Stimulated activated CD8-positive, alpha-beta memory T cell treated with anti-CD3 and anti-CD28 coated beads, Interleukin-7, amount 100 ng/mL, for 24 hours (primary cell): ENCODE measurements at regions not wholly inside any gene's neighbourhood (a gene's known extent, or its start where the extent isn't known, plus 50 kb on each side); places are given as distances from the start of the nearest gene placed in this dataset.

Experiments used
- DNase-seq: peaks from one replicate; pipeline ENCODE4 v3.0.0-alpha.2; 2020; ENCODE audit warnings: low read depth

- DNase-seq: no peak
Observed at GRCh38 chr3:10583798-10584708, 78.7 kb upstream of the ATP2B2 start.

DNA sequence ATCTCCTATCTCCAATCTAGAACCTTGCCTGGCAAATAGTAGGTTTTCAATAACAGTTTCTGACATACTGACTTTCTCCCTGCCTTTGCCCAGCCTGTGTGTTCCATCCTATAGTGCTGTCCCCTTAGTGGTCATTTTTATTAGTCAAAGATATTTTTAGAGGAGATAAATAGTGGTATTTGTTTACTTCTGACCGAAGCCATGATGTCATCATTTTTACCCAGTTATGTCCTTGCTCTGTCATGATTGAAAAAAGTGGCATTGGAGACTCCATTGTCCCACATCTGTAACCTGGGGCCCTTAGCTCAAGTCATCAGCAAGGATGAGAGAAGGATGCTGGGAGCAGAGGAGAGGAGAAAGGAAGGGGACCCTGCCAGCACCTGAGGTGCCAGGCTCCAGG lies 80.6 kb upstream of the ATP2B2 start:
- no peak for DNase-seq

- DNase-seq: no peak
Observed at GRCh38 chr3:10594915-10595314, 89.5 kb upstream of the ATP2B2 start.

DNA sequence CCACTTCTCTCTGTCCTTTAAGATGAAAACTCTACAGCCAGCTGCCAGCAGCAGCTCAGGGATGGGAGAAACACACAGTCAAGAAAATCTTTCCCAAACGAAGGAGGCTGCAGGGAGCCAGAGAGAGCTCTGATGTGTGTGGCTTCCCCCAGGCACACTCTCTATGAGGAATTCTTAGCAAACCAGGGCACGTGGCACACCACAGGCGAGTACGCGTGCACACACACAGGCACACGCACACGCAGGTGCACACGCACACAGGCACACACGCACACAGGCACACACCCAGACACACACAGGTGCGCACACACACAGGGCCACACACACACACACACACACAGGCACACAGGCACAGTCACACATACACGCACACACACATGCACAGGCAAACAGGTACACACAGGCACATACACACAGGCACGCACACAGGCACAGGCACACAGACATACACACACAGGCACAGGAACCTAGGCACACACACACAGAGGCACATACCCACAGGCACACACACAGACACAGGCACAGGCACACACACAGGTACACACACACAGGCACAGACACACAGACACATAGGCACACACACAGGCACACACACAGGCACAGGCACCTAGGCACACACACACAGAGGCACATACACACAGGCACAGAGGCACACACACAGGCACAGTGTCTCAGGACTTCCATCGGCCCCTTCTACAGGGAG lies 91.5 kb upstream of the ATP2B2 start:
- no peak for DNase-seq

DNA sequence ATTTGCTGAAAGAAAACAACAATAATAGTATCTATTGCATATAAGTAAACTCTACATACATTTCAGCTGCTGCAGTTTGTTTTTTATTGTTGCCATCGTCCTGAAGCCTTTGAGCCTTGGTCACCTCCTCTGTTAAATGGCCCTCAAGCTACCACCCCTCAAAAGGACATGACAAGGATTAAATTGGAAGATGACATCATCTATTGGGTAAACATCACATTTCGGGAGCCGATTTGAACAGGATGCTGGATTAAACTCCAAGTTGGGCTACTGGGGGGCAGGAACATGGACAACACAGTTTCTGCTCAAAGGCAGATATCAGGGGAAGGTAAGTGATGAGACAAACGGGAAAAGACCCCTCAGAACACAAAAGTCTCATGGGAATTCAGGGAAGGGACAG lies 92.3 kb upstream of the ATP2B2 start:
- DNase-seq: no peak

GRCh38 chr3:10599017-10599416 lies 93.6 kb upstream of the ATP2B2 start:
- DNase-seq: no peak

GRCh38 chr3:10599444-10599843 lies 94.1 kb upstream of the ATP2B2 start:
- no peak for DNase-seq

GRCh38 chr3:10600296-10600714 lies 94.9 kb upstream of the ATP2B2 start:
- no peak for DNase-seq

- no peak for DNase-seq
Observed at GRCh38 chr3:10600726-10601125, 95.3 kb upstream of the ATP2B2 start.

DNA sequence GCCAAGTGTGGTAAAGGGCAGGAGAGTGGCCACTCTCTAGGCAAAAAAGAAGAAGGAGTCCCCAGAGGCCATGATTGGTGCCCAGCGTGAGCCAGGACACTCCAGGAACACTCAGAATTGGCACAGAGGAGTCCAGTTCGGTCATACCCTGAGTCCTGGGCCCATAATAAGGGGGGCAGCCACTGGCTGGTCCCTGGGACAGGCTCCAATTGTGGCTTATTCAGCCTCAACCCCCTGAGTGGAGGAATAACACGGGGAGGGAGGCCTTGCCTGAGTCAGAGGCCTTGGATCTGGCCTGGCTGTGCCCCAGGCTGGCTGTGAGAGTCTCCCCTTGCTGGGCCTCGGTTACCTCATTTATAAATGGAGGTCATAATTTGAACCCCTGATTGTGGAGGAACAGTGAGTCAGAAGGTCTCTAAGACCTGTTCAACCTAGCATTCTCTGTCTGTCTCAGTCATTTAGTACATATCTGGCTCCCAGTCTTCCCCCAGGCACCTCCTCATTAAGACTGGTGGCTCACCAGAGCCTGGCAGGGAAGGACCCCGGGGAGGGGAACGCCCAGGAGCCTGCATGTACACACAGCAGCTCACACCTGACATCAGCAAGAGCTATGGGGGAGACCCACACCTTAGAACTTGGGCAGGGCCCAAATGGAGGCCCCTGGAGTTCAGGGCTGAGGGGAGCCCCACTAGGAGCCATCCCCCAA lies 95.9 kb upstream of the ATP2B2 start:
- DNase-seq: no peak

DNA sequence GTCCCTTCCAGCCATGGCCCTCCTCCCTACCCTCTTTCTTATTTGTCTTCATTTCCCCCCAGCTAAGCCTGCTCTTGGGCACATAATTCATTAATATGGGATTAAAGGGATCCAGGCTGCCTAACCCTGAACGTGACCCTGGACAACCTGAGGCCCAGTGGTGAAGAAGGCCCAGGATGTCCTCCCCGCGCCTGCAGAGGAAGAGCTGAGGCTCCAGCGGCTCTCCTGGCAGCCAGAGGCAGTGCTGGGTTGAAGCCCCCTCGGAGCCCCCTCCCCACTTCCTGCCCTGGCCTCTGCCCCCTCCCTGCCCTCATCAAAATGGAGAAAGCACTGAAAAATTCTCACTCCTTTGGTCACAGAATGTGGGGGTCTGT lies 96.5 kb upstream of the ATP2B2 start:
- DNase-seq: no peak

DNA sequence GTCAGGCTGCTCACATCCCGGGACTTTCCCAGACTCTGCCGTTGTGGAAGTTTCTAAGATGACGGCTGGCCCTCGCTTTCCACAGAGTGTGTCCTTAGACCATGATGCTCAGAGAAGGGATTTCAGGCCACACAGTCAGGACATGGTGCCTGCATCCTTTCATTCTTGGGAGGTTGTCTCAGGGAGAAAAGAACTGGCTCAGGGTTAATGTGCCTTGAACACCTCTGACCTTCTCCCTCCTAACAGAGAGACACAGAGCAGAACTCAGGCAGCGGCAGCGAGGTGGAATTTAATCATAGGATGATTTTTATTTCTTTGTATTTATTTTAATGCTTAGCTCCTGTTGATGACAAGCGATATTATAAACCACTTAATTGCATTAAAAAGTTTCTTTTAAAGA lies 96.9 kb upstream of the ATP2B2 start:
- DNase-seq: no peak

GRCh38 chr3:10602769-10603768 lies 97.7 kb upstream of the ATP2B2 start:
- peak; percentile 7 for DNase-seq

DNA sequence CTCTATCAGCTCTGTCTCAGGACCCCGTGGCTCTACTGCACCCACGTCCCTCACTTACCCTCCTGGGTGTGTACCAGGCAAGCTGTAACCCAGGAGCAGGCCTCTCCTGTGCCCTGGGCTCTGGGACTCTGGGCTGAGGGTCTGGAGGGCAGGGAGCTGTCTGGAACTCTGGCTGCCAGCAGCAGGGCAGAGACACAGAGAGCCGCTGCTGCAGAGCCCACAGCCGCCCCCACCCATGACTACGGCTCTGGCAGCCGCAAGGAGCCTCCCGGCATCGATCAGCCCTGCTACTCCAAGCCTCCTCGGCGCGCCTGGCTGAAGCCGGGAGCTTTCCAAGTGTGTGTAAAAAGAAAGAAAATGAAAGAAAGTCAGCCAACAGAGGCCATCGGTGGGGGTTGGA lies 103.7 kb upstream of the ATP2B2 start:
- DNase-seq: no peak

GRCh38 chr3:10614168-10614567 lies 108.8 kb upstream of the ATP2B2 start:
- no peak for DNase-seq

- DNase-seq: no peak
Observed at GRCh38 chr3:10615715-10616114, 110.3 kb upstream of the ATP2B2 start.

GRCh38 chr3:10616321-10616720 lies 110.9 kb upstream of the ATP2B2 start:
- DNase-seq: no peak

DNA sequence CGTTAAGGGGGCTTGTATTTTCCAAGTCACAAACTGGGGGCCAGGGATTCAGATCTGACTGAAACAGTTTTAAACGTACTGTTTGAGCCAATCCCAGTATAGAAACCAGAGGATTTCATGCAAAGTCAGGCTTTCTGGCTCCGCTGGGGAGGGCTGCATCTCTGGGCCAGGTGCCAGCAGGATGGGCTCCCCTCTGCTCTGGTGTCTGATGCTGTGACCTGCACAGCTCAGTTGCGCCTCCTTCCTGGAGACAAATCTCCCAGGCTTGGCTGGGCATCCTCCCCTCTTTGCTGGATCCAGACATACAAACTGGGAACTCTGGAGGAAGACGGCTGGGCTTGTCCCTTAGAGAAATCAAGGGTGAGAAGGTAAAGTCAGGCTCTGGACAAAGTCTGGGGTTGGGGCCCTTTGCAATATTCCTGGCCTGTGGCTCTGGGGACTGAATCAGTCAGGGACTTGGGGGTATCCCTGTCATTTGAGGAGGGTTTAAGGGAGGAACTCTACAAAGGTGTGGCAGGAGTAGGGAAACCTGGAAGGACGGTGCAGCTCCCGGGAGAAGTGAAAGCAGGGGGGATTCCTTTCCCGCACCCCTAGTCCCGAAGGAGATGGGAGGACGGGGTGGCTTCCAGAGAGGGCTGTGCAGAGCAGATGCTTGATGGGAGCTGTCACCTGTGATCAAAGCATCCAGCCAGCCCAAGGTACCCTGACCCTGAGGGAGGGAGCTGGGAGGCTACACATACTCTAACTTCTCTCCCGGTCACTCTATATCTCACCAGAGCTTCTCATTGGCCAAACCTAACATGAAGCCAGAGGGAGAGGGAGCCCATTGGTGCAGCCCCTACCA lies 114.8 kb upstream of the ATP2B2 start:
- no peak for DNase-seq

GRCh38 chr3:10620833-10621082 lies 115.4 kb upstream of the ATP2B2 start:
- DNase-seq: no peak

- no peak for DNase-seq
Observed at GRCh38 chr3:10623578-10624275, 118.3 kb upstream of the ATP2B2 start.
